CD4-positive, alpha-beta T cell treated with Interleukin-1 beta for 1 hour (primary cell): ENCODE measurements at regions not wholly inside any gene's neighbourhood (a gene's known extent, or its start where the extent isn't known, plus 50 kb on each side); places are given as distances from the start of the nearest gene placed in this dataset.
"Not testable (repeated sequence)": the region's sequence is repeated elsewhere in the genome, so short reads cannot be mapped to it uniquely, and the experiment has no call there.

Experiments
- DNase-seq, 2 donors: peaks; one replicate each; pipeline ENCODE4 v3.0.0-alpha.2; 2020 to 2022

DNA sequence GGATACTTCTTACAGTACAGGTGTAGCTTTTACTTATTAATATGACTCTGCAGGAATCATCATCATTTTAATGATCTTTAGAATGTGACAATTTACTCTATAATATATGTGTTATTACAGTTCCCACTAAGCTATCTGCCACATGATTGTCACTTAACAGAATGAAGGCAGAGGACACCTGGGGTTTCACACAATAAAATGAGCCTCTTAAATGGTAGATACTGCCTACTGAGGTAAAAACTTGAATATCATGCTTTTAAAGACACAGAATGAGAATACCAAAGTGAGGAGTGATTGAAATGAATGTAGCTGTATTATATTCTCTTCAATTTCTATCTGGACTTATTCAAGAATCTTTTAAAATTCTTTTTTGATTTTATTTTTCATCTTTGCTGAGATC is 1255.3 kb upstream of the LRRN3 start:
- DNase-seq = no peak

DNA sequence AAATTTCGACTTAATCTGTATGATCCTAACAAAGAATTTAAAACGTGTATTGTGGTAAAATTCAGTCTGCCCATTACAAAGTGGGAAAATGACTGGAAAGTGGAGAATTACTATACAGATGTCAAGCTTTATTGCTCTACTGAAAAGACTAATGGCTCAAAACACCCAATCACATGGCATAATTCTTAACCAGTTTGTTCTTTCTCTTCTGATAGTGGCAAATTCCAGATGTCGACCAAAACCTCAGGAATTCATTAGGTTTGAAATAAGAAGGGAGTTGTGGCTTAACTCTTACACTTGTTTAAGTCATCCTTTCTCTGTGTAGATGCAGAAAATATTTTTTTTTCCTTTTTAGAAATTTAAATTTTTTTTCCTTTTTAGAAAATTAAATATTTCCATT is 1254.9 kb upstream of the LRRN3 start:
- no peak for DNase-seq

GRCh38 chr7:109842386-109842785 is 1248.5 kb upstream of the LRRN3 start:
- DNase-seq = no peak

DNA sequence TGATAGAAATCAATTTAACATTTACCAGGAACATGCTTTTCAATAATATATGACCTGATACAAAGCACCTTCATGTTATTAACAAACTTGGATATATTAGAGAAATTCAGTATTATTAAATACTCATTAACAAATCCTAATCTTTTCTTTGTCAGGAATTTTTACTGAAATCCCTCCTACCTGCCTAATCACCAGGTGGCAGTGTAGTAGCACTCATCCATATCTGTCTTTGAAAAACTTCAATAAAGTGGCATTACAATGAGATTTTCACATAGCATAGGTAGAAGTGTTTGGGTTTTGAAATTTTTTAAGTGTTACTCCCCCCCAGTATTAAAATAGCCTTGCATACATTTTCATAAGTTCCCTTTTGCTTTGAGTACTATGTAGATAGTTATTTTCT is 1246.6 kb upstream of the LRRN3 start:
- DNase-seq = no peak

DNA sequence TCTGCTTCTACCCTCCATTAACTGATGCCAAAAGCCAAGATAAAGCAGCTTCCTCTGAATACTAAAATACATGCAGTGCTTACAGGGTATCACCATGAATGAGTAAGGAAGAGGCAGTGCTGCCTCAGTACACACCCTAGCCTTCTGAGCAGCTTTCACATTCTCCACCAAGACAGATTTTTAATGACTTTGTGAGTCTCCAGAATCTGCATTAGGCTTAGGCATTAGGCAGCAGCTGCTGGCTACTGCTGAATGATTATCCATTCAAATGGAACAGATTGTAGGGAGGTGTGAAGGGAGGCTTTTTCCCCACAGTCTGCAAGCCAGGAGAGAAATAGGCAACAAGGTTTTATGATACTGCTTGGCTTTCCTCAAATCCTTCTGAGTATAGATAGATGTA is 1226.7 kb upstream of the LRRN3 start:
- no peak for DNase-seq

DNA sequence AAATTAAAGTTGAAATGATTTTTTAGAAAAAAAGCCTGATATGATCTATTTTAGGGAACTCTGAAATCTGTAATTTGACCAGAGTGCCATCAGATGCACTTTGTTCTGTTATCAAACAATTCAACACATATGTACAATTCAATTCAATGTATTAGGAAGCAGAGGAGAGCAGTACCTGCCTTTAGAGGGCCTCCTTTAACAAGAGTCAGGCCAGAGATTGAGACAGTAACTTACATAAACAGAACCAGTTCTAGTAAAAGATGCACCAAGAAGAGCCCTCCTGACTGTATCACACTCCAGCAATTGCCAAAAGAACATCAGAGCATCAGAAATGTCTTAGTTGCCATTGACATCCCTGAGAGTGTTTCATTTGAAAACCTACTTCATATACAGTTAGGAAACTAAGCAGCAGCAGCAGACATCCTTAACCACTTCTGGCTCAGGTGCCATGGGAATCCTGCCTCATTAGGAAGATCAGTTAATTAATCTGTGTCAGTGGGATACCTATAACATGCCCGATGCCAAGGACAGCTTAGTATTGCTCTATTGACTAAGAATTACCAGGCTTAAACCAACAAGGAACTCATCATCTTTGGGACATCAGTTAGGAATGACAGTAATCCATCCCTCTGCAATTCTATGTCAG is 1222.6 kb upstream of the LRRN3 start:
- DNase-seq = no peak

GRCh38 chr7:109873296-109873695 is 1217.6 kb upstream of the LRRN3 start:
- DNase-seq = no peak

- DNase-seq = no peak
Measured at GRCh38 chr7:109879287-109879828, 1211.6 kb upstream of the LRRN3 start.

- DNase-seq = no peak
Measured at GRCh38 chr7:109890622-109891021, 1200.3 kb upstream of the LRRN3 start.

DNA sequence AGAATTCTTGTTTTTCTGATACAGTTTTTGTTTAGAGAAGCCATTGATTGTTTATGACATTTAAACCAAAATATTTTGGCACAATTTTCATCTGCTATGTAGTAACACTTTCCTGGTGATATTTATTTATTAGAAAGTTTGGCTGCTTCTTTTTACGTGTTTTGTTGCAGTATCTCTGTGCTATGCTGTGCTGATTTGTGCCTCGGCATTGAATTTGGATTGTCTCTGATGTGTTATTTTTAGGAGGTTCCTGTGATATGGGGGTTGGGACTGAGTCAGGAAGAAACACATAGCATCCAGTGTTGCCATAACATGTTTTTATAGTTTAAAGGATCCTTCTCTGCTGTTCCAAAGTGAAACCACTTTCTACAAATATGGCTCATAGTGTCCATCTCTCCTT is 1197.7 kb upstream of the LRRN3 start:
- no peak for DNase-seq

DNA sequence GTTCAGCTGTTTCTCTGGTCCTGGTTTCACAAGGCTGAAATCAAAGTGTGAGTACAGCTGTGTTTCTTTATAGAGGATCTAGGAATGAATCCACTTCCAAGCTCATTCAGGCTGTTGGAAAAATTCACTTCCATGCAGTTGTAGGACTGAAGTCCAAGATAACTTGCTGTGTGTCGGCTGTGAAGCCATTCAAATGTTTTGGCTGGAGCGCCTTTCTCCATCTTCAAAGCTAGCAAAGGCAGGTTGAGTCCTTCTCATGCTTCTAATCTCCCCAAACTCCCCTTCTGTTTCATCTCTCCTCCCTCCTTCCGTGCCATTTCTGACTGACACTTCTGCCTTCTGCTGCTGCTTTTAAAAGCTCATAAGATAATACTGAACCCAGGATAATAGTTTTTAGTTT is 1195.4 kb upstream of the LRRN3 start:
- no peak for DNase-seq

- DNase-seq = no peak
Measured at GRCh38 chr7:109901926-109902325, 1189.0 kb upstream of the LRRN3 start.

GRCh38 chr7:109905368-109906065 is 1185.4 kb upstream of the LRRN3 start:
- not testable (repeated sequence) for DNase-seq

- no peak for DNase-seq
Measured at GRCh38 chr7:109915670-109916069, 1175.3 kb upstream of the LRRN3 start.

GRCh38 chr7:109926738-109927137 is 1164.2 kb upstream of the LRRN3 start:
- DNase-seq = no peak

GRCh38 chr7:109930049-109930448 is 1160.9 kb upstream of the LRRN3 start:
- DNase-seq = no peak

DNA sequence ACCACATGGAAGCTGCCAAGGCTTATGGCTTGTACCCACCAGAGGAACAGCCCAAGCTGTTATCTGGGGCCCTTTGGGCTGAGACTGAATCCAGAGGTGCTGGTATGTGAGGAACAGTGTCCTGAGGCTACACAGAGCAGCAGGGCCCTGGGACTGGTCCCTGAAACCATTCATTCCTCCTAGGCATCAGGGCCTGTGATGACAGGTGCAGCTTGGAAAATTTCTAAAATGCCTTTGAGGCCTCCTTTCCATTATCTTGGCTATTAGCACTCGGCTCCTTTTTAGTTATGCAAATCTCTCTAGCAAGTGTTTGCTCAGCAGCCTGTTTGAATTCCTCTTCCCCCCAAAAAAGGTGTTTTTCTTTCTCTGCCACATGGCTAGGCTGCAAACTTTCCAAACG is 1151.7 kb upstream of the LRRN3 start:
- DNase-seq = no peak

- DNase-seq = no peak
Measured at GRCh38 chr7:109945820-109946518, 1145.0 kb upstream of the LRRN3 start.

- DNase-seq = no peak
Measured at GRCh38 chr7:109950256-109950655, 1140.7 kb upstream of the LRRN3 start.

DNA sequence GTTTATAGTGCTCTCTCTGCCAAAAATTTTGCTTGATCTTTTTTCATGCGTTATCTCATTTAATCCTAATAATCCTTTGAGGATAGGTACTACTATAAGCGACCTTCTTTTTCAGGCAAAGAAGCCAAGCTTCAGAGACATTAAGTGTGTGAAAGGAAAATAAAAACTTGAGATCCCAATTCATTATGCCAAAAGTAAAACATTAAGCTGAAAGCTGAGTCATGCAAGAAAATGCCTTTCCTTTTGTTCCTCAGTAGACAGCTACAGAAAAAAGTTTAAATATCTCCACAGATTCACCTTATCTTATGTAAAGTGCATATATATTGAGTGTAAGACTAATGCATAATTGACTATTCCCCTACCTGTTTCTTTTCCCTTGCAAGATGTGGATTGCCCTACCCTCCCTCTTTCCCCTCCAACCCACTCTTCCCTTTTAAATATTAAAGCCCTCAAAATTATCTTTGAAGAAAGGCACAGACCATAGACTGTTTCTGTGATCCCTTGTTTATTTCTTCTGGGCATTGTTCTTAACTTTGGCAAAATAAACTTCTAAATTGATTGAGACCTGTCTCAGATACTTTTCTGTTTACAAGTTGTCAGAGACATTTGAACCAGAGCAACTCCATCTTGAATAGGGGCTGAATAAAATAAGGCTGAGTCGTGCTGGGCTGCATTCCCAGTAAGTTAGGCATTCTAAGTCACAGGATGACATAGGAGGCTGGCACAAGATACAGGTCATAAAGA is 1139.9 kb upstream of the LRRN3 start:
- DNase-seq = no peak

- DNase-seq = no peak
Measured at GRCh38 chr7:109951565-109951928, 1139.4 kb upstream of the LRRN3 start.

GRCh38 chr7:109955986-109956385 is 1134.9 kb upstream of the LRRN3 start:
- DNase-seq = no peak

DNA sequence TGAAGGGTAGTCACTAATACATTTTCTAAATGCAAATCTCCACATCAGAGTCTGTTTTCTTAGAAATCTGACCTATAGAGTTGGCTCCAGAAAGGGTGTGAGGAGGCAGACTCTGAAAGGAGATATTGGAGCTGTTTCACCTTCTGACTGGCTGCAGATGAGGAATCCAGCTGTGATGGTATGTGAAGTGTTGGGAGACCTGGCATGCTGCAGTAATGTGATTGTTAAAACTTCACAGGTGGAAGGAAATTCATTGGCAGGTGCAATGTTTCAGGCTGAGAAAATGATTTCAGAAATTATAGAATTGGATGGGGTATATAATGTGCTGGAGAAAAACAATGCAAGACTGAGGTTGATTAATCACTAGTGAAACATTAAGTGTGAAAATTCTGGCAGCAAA is 1134.0 kb upstream of the LRRN3 start:
- no peak for DNase-seq
